Uterus (tissue), 2 donors: ENCODE measurements at regions not wholly inside any gene's neighbourhood (a gene's known extent, or its start where the extent isn't known, plus 50 kb on each side); places are given as distances from the start of the nearest gene placed in this dataset.

Source experiments
- CTCF ChIP-seq, 4 experiments: fragments of 200-600 bp in 2 of 4; fragments of 450-650 bp in 2 of 4; sonication (generic) in 2 of 4; IDR thresholded peaks; one replicate each; pipeline ENCODE4 v1.5.1; 2016 to 2019; ENCODE audit warnings: antibody characterized with exemption in 4 of 4, mild to moderate bottlenecking in 2 of 4, moderate library complexity in 1 of 4
- POLR2A ChIP-seq, 2 donors: fragments of 450-650 bp; IDR thresholded peaks; one replicate each; pipeline ENCODE4 v1.6.1; 2016; ENCODE audit warnings: antibody characterized with exemption in 2 of 2, mild to moderate bottlenecking in 1 of 2, moderate library complexity in 1 of 2

- no peak for TF ChIP-seq CTCF (IDR thresholded peaks at IDR 0.05)
- TF ChIP-seq POLR2A (IDR thresholded peaks at IDR 0.05) = no peak
Measured at GRCh38 chr5:104084896-104085295, 522.3 kb upstream of the NUDT12 start.
